Trophoblast cell (in vitro differentiated cells and primary cell): ENCODE measurements at regions not wholly inside any gene's neighbourhood (a gene's known extent, or its start where the extent isn't known, plus 50 kb on each side); places are given as distances from the start of the nearest gene placed in this dataset.
"Not testable (repeated sequence)": the region's sequence is repeated elsewhere in the genome, so short reads cannot be mapped to it uniquely, and the experiment has no call there.

ENCODE experiments used
- DNase-seq, 2 donors: peaks; one replicate each; pipeline ENCODE4 v3.0.0-alpha.2; 2016
- H2AFZ ChIP-seq: 2 replicates; pipeline ENCODE4 v1.6.1; 2013; ENCODE audit warnings: low read length, moderate library complexity, mild to moderate bottlenecking; ENCODE audit not compliant: insufficient read depth, poor library complexity
- H2AK5ac ChIP-seq: 2 replicates; pipeline ENCODE4 v1.6.1; 2013; ENCODE audit warnings: mild to moderate bottlenecking, low read length
- H2BK120ac ChIP-seq: 2 replicates; pipeline ENCODE4 v1.6.1; 2013; ENCODE audit warnings: low read length, mild to moderate bottlenecking, moderate library complexity; ENCODE audit not compliant: insufficient read depth, poor library complexity
- H2BK12ac ChIP-seq: 2 replicates; pipeline ENCODE4 v1.6.1; 2013; ENCODE audit warnings: mild to moderate bottlenecking, low read length, moderate library complexity
- H2BK5ac ChIP-seq: 2 replicates; pipeline ENCODE4 v1.6.1; 2013; ENCODE audit warnings: low read length, low read depth, moderate library complexity, mild to moderate bottlenecking; ENCODE audit not compliant: poor library complexity
- H3K14ac ChIP-seq: 2 replicates; pipeline ENCODE4 v1.6.1; 2013; ENCODE audit warnings: mild to moderate bottlenecking, low read length
- H3K18ac ChIP-seq: 2 replicates; pipeline ENCODE4 v1.6.1; 2013; ENCODE audit warnings: mild to moderate bottlenecking, low read length
- H3K23ac ChIP-seq: 2 replicates; pipeline ENCODE4 v1.6.1; 2013; ENCODE audit warnings: low read length
- H3K27ac ChIP-seq: 2 replicates; pipeline ENCODE4 v1.5.1; 2013; ENCODE audit warnings: low read depth, mild to moderate bottlenecking, inconsistent platforms, low read length, moderate library complexity
- H3K27me3 ChIP-seq: 2 replicates; pipeline ENCODE4 v1.6.1; 2013; ENCODE audit warnings: inconsistent platforms, mild to moderate bottlenecking, low read length, moderate library complexity; ENCODE audit not compliant: insufficient read depth
- H3K36me3 ChIP-seq, 2 experiments: 1 replicate in 1 of 2; 2 replicates in 1 of 2; pipeline ENCODE4 v1.6.1; 2013; ENCODE audit warnings: low read length in 2 of 2, mild to moderate bottlenecking in 2 of 2, moderate library complexity in 1 of 2; ENCODE audit not compliant: insufficient read depth in 2 of 2, control insufficient read depth in 1 of 2
- H3K4ac ChIP-seq: 2 replicates; pipeline ENCODE4 v1.6.1; 2013; ENCODE audit warnings: low read depth, mild to moderate bottlenecking, low read length, moderate library complexity
- H3K4me1 ChIP-seq, 2 experiments: 1 replicate in 1 of 2; 2 replicates in 1 of 2; pipeline ENCODE4 v1.6.1; 2013; ENCODE audit warnings: low read length in 2 of 2, mild to moderate bottlenecking in 2 of 2, moderate library complexity in 1 of 2; ENCODE audit not compliant: insufficient read depth in 2 of 2, control insufficient read depth in 1 of 2
- H3K4me2 ChIP-seq: 2 replicates; pipeline ENCODE4 v1.6.1; 2013; ENCODE audit warnings: inconsistent platforms, mild to moderate bottlenecking, low read length, moderate library complexity
- H3K4me3 ChIP-seq: 2 replicates; pipeline ENCODE4 v1.5.1; 2013; ENCODE audit warnings: mild to moderate bottlenecking, low read depth, low read length, inconsistent platforms
- H3K79me1 ChIP-seq: one replicate; pipeline ENCODE4 v1.6.1; 2013; ENCODE audit warnings: low read length
- H3K79me2 ChIP-seq: 2 replicates; pipeline ENCODE4 v1.6.1; 2013; ENCODE audit warnings: low read length, mild to moderate bottlenecking; ENCODE audit not compliant: control insufficient read depth, insufficient read depth, poor library complexity
- H3K9ac ChIP-seq: 2 replicates; pipeline ENCODE4 v1.6.1; 2013; ENCODE audit warnings: mild to moderate bottlenecking, low read length
- H3K9me3 ChIP-seq: 2 replicates; pipeline ENCODE4 v1.6.1; 2013; ENCODE audit warnings: low read depth, mild to moderate bottlenecking, control low read depth, inconsistent platforms, low read length; ENCODE audit not compliant: insufficient read depth
- H4K12ac ChIP-seq: 2 replicates; pipeline ENCODE4 v1.6.1; 2013; ENCODE audit warnings: low read depth, mild to moderate bottlenecking, low read length, moderate library complexity
- H4K8ac ChIP-seq: 2 replicates; pipeline ENCODE4 v1.6.1; 2013; ENCODE audit warnings: low read depth, mild to moderate bottlenecking, low read length, moderate library complexity
- H4K91ac ChIP-seq: one replicate; pipeline ENCODE4 v1.6.1; 2013; ENCODE audit warnings: low read depth, mild to moderate bottlenecking, low read length, moderate library complexity
- WGBS: extraction: QIAGEN DNeasy Blood & Tissue Kit; methylation state at CpG from one replicate; pipeline ENCODE4 v1.1.7; 2013; ENCODE audit warnings: missing lambda C conversion rate; ENCODE audit not compliant: insufficient read length, insufficient coverage; ENCODE audit errors: extremely low coverage; 5-methylcytosine and 5-hydroxymethylcytosine counted together

- H2BK5ac ChIP-seq, H4K91ac ChIP-seq, H2BK120ac ChIP-seq, H3K9ac ChIP-seq, H3K27me3 ChIP-seq, H3K4me2 ChIP-seq, H3K4ac ChIP-seq, H3K79me1 ChIP-seq, H2AK5ac ChIP-seq, DNase-seq, H3K14ac ChIP-seq, H3K4me1 ChIP-seq, H3K4me3 ChIP-seq, H2BK12ac ChIP-seq, H2AFZ ChIP-seq, H3K79me2 ChIP-seq, H3K9me3 ChIP-seq, H4K8ac ChIP-seq, H3K18ac ChIP-seq, H3K36me3 ChIP-seq, H3K23ac ChIP-seq, H4K12ac ChIP-seq, H3K27ac ChIP-seq: not testable (repeated sequence)
- WGBS: no CpG with 5 or more reads among the region's 3 CpGs
Measured at GRCh38 chr2:113567481-113567849, 59.6 kb upstream of the RABL2A start.

GRCh38 chr2:113568231-113568630, 58.8 kb upstream of the RABL2A start:
- H3K4me3 ChIP-seq, H4K8ac ChIP-seq, H2BK5ac ChIP-seq, H3K14ac ChIP-seq, H4K12ac ChIP-seq, H3K9ac ChIP-seq, H2BK120ac ChIP-seq, H3K9me3 ChIP-seq, H3K36me3 ChIP-seq, H3K27me3 ChIP-seq, H3K4ac ChIP-seq, H3K4me1 ChIP-seq, H2BK12ac ChIP-seq, H3K4me2 ChIP-seq, H3K18ac ChIP-seq, H3K79me2 ChIP-seq, H4K91ac ChIP-seq, H3K23ac ChIP-seq, H3K79me1 ChIP-seq, H3K27ac ChIP-seq, H2AFZ ChIP-seq, H2AK5ac ChIP-seq: not testable (repeated sequence)
- no CpG with 5 or more reads among the region's 14 CpGs for WGBS
- peak; percentile 54 to 81 for DNase-seq

GRCh38 chr2:113570082-113570481, 57.0 kb upstream of the RABL2A start:
- H3K36me3 ChIP-seq, H3K27ac ChIP-seq, H2BK12ac ChIP-seq, H2BK120ac ChIP-seq, DNase-seq, H2AFZ ChIP-seq, H3K9me3 ChIP-seq, H3K4me1 ChIP-seq, H2BK5ac ChIP-seq, H4K91ac ChIP-seq, H3K27me3 ChIP-seq, H3K18ac ChIP-seq, H4K12ac ChIP-seq, H3K79me2 ChIP-seq, H3K4ac ChIP-seq, H3K14ac ChIP-seq, H2AK5ac ChIP-seq, H3K23ac ChIP-seq, H3K4me2 ChIP-seq, H3K79me1 ChIP-seq, H3K4me3 ChIP-seq, H4K8ac ChIP-seq, H3K9ac ChIP-seq: not testable (repeated sequence)
- no CpG with 5 or more reads among the region's 2 CpGs for WGBS

DNA sequence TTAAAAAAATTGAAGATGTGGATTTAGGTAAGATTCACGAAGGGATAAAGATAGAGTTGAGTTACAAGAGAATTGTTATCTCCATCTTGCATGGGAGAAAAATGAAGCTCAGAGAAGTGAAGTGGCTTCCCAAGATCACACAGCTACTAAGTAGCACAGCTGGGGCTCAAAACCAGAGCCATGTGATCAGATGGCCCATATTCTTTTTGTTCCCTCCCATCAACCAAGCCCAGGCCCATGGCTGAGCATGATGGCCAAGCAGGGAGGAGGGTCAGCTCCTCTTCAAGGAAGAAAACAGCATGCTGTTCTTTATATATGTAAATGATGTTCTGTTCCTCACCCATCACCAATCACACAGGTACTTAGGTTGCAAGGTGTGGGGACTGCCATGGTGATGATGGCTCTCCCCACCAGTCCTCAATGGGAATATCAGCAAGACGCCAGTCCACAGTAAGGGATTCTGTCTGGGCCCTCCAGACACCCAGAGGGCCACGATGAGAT, 56.5 kb upstream of the RABL2A start:
- H3K4me1 ChIP-seq, H3K79me2 ChIP-seq, H4K8ac ChIP-seq, H3K27ac ChIP-seq, H3K9me3 ChIP-seq, H2AK5ac ChIP-seq, DNase-seq, H3K4ac ChIP-seq, H2BK12ac ChIP-seq, H2AFZ ChIP-seq, H4K12ac ChIP-seq, H3K27me3 ChIP-seq, H3K4me3 ChIP-seq, H3K9ac ChIP-seq, H3K79me1 ChIP-seq, H3K18ac ChIP-seq, H3K14ac ChIP-seq, H2BK5ac ChIP-seq, H3K23ac ChIP-seq, H3K4me2 ChIP-seq, H3K36me3 ChIP-seq, H2BK120ac ChIP-seq, H4K91ac ChIP-seq: not testable (repeated sequence)
- WGBS: no CpG with 5 or more reads among the region's 3 CpGs
